ENCODE measurements at regions not wholly inside any gene's neighbourhood (a gene's known extent, or its start where the extent isn't known, plus 50 kb on each side); places are given as distances from the start of the nearest gene placed in this dataset.

DNA sequence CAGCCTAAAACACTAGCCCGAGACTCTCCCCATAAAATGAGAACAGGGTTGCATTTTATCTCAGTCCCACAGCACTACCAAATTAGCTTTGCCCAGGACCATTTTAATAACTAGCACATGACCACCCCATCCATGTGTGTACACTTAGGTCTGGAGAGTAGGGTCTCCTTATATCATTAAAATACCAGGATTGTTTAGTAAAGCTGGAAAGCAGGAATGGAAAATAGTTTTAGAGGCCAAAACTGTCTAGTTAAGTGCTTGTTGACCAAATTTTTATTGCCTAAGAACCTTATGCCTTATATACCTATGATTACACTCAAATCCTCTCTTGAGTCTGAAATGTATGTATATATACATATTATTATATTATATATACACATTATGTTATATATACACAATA lies 608.4 kb downstream of the HDGFL1 start:
- no peak for DNase-seq

GRCh38 chr6:23179994-23180393 lies 610.6 kb downstream of the HDGFL1 start:
- no peak for DNase-seq

DNA sequence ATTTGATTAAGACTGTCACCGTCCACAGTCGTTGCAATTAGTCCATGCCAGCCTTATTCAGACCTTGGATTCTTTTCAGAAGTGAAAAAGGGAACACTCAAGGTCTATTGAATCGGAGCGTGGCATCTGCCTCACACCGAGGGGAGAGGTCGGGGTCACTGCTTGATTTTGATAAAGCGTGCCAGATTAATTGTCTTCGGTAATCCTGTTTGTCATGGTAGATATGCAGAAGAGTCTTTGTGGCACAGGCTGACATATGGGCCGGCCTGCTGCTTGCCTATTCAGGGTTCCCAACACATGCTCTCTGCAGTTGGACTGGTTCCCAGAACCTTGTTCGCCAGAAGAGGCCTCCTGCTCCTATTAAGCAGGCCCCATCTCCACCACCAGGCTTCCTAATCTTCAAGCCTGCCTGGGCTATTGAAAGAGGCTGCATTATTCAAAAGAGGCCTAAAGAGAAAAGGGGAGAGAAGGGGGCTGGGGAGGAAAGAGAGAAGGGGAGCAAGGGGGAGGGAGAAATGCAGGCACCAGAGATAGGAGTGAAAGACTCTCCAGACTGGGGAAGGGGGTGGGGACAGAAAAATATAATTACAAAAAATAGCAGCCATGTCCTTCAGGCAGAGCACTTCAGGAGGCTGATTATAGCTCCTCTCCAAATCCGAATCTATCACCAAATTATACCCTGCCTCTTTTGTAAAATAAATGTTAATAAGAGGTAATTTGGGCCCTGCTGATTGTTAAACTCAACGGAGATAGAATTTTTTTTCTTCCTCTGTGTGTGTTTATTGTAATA lies 611.3 kb downstream of the HDGFL1 start:
- DNase-seq = peak; percentile 98

DNA sequence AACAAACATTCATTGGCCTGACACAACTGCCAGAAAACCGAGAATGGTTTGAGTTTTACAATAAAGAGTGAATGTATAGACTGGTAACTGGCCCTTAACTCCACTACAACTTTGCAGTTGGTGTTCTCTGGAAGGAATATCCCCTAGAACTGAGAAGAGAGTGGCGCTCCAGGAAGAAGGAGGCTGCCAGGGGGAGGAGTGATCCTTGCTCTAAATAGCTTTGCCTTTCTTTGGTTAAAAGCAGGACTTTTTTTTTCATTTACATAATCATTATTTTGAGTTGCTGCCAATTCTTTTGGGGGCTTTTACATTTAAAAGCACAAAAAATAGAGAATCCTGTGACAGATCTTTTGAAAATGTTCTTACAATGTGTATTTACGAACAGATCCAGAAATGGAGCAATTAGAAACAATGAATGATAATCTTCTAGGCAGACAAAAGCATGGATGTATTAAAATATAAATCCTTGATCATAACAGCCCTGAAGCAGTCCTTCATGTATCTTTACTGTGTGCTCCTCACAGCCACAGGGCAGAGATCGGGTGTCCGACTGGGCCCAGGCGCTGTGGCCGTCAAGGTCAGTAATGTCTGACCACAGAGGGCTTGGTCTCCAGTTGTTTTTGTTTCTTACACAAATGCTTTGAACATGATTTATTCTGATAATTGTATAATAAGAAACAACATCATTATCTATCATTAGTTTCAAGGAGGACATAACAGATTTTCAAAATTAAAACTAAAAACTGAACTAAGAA lies 612.2 kb downstream of the HDGFL1 start:
- DNase-seq = peak; percentile 50

DNA sequence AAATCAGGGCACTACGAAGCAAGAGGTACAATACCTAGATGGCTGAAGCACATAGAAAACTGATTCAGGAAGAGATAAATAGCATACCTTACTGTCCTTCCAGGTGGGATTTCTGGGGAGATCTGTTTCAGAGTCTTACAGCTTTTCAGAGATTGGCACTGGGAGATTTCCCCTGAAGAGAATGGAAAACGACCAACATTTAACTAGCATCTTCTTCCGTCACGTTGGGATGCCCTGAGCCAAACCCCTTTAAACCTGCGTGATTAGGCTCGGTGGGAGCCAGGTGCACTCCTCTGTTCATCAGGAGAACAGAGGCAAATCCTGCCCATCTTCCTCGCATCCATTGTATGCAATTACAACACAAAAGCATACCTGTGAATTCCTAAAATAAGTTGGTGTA lies 614.5 kb downstream of the HDGFL1 start:
- no peak for DNase-seq

GRCh38 chr6:23184351-23184750 lies 615.0 kb downstream of the HDGFL1 start:
- DNase-seq = no peak

- DNase-seq = no peak
These were observed 626.1 kb downstream of the HDGFL1 start for GRCh38 chr6:23195487-23195886.

GRCh38 chr6:23199541-23199940 lies 630.2 kb downstream of the HDGFL1 start:
- no peak for DNase-seq

DNA sequence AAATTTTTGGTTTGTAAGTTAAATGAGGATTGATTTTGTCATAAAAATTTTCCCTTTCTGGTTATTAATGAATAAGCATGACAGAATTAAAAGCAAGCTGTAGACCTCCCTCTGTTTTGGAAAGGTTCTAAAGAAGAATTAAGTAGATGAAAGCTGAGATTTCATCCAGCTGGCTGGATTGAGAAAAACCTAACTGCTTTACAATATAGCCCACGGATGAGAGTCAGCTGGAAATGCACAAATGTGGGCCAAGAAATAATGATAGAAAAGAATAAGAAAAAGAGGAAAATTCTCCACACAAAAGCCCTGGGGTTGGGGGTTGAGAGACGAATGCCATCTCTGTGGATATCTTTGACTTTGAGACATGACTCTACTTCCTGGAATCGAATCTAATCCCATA lies 631.6 kb downstream of the HDGFL1 start:
- no peak for DNase-seq

DNA sequence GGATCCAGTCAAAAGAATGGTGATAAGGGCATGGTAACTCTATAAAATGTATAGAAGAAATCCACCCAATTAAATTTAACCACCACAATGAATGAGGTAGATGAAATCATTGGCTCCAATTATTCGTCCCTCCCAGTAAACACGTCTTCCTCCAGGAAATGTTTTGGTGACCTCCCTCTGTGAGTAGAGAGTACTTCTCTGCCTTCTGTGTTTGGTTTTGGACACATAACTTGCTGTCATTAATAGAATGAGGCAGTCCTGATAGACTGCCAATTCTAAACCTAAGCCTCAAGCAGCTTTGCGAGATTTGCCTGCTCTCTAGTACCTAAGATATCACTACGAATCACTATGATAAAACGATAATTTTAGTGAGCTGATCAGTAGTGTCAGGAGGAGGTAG lies 632.8 kb downstream of the HDGFL1 start:
- no peak for DNase-seq

DNA sequence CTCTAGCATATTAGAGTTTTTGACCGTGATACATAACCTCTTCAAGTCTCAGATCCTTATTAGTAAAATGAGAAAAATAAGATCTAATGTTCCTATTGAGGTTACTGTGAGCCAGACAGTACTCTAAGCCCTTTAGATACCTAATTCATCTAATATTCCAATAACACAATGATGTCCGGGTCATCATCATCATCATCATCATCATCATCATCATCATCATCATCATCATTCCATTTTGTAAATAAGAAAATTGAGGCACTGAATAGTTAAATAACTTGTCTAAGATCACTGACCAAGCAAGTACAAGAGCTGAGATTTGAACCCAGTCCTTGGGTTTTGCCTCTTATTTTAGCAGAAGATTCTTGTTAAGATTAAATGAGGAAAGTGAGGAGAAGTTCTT lies 643.0 kb downstream of the HDGFL1 start:
- no peak for DNase-seq

GRCh38 chr6:23213193-23213592 lies 643.8 kb downstream of the HDGFL1 start:
- no peak for DNase-seq

- no peak for DNase-seq
These were observed 644.3 kb downstream of the HDGFL1 start for GRCh38 chr6:23213651-23214050.

DNA sequence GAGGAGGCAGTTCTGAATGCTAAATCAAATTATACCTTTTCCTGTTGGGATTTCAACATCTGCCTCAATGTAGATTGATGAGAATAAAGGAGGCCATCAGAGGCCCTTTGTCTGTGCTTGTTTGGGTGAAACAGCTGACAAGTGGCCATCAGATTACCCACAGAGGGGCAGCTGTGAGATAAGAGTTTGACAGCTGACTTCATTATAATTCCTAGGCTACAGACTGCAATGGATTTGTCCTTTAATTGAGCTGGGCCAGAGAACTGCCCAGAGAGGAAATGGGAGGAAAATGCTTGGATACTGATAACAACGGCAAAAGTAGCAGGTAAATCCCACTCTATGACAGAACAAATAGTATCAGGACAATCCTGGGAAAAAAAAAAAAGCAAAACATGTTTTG lies 649.4 kb downstream of the HDGFL1 start:
- DNase-seq = peak; percentile 33

DNA sequence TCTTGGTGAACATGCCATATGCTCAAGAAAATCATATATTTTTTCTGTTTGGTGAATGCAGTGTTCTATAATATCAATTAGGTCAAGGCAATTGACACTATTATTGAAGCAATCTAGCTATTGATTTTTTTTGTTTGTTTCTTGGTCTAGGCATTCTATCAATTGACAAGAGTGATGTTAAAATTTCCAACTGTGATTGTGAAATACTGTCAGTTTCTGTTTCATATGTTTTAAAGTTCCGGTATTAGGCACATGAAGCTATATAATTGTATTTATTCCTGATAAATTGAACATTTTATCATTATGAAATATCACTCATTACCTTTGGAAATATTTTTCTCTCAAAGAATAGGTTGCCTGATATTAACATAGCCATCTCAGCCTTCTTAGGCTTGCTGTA lies 653.4 kb downstream of the HDGFL1 start:
- DNase-seq = no peak

- DNase-seq = no peak
These were observed 655.2 kb downstream of the HDGFL1 start for GRCh38 chr6:23224540-23224939.

- DNase-seq = no peak
These were observed 659.2 kb downstream of the HDGFL1 start for GRCh38 chr6:23228439-23229024.

- DNase-seq = no peak
These were observed 674.5 kb downstream of the HDGFL1 start for GRCh38 chr6:23243854-23244253.

GRCh38 chr6:23244300-23244699 lies 674.9 kb downstream of the HDGFL1 start:
- no peak for DNase-seq

- DNase-seq = no peak
These were observed 676.2 kb downstream of the HDGFL1 start for GRCh38 chr6:23245572-23245971.

- DNase-seq = no peak
These were observed 677.5 kb downstream of the HDGFL1 start for GRCh38 chr6:23246896-23247295.

DNA sequence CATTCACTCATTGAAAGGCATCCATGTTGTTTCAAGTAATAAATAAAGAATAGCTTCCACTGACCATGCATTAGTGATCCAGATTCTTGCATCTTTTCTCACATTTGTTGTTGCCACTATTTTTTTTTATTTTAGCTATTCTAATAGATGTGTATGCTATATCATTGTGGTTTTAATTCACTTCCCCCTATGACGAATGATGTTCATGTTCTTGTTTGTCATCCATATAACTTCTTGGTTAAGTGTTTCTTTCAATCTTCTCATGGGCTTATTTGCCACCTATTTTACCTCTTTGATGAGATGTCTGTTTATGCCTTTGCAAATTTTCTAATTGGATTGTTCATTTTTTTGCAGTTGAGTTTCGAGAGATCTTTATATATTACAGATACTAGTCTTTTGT lies 681.2 kb downstream of the HDGFL1 start:
- DNase-seq = no peak

DNA sequence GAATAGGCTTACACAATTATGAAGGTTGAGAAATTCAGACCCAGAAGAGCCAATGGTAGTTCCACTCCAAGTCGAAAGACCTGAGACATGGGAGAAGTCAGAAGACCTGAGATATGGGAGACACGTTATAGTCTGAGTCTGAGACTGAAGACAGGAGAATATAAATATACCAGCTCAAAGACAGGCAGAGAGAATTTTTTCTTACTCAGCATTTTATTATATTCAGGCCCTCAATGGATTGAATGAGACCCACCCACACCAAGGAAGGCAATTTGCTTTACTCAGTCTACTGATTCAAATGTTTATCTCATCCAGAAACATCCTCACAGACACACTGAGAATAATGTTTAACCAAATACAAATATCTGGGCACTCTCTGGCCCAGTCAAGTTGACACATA lies 693.5 kb downstream of the HDGFL1 start:
- DNase-seq = no peak

DNA sequence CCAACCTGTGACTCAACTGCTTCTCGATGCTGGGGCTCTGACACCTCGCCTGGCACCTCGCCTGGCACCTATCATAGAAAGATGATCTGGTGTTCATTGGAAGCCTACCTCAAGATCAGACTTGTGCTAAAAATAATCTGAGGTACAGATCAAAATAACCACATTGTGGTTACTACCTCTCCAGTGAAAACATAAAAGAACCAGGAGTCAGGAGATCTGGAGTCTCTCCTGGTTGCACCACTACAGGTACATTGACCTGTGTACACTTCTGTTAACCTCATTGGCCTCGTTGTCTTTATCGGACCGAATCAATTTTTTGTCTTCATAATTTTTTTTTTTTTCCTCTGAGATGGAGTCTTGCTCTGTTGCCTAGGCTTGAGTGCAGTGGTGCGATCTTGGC lies 695.9 kb downstream of the HDGFL1 start:
- no peak for DNase-seq
